ENCODE measurements at regions not wholly inside any gene's neighbourhood (a gene's known extent, or its start where the extent isn't known, plus 50 kb on each side); places are given as distances from the start of the nearest gene placed in this dataset.

GRCh38 chr7:37508118-37508517, 59.5 kb upstream of the ELMO1 start:
- DNase-seq (ENCODE audit: low spot score), result no peak
- Mint-ChIP-seq H3K27ac (no peak overlapping the region), H3K4me1 (peaks cover 6% of the 10 kb centered on the region), H3K4me3 (no peak overlapping the region), H3K36me3 (ENCODE audit: low read depth) (no peaks in the 10 kb centered on the region), H3K27me3 (ENCODE audit: insufficient read depth, low read depth, poor library complexity) (no peaks in the 10 kb centered on the region), H3K9me3 (no peaks in the 10 kb centered on the region)
- Histone ChIP-seq H3K27ac (ENCODE audit: low read depth) (no peak overlapping the region), H3K4me3 (no peak overlapping the region), H4K20me1 (replicated peaks; ENCODE audit: insufficient read depth) (no peaks in the 10 kb centered on the region), H3K9me2 (ENCODE audit: insufficient read depth) (no peaks in the 10 kb centered on the region), H3K36me3 (ENCODE audit: insufficient read depth) (no peaks in the 10 kb centered on the region), H3K4me2 (no peak overlapping the region), H3K4me1 (ENCODE audit: insufficient read depth) (no peaks in the 10 kb centered on the region), H3K79me2 (replicated peaks; ENCODE audit: insufficient read depth) (no peaks in the 10 kb centered on the region), H3K27me3 (ENCODE audit: insufficient read depth) (no peaks in the 10 kb centered on the region), H3F3A (replicated peaks; ENCODE audit: low read depth) (no peaks in the 10 kb centered on the region), H2AFZ (peak overlapping the region; percentile 57; the same call in 1 of the 2 replicates)
- no peak for ATAC-seq
- no peak for TF ChIP-seq JUNB (IDR thresholded peaks at IDR 0.05; ENCODE audit: unreplicated experiment)
- no peak for TF ChIP-seq CREB1 (CRISPR knock-in tag; IDR thresholded peaks at IDR 0.05; ENCODE audit: low read depth)
- TF ChIP-seq POLR2AphosphoS5 (IDR thresholded peaks at IDR 0.05; ENCODE audit: low read depth), result no peak
- TF ChIP-seq, protein P1, sequence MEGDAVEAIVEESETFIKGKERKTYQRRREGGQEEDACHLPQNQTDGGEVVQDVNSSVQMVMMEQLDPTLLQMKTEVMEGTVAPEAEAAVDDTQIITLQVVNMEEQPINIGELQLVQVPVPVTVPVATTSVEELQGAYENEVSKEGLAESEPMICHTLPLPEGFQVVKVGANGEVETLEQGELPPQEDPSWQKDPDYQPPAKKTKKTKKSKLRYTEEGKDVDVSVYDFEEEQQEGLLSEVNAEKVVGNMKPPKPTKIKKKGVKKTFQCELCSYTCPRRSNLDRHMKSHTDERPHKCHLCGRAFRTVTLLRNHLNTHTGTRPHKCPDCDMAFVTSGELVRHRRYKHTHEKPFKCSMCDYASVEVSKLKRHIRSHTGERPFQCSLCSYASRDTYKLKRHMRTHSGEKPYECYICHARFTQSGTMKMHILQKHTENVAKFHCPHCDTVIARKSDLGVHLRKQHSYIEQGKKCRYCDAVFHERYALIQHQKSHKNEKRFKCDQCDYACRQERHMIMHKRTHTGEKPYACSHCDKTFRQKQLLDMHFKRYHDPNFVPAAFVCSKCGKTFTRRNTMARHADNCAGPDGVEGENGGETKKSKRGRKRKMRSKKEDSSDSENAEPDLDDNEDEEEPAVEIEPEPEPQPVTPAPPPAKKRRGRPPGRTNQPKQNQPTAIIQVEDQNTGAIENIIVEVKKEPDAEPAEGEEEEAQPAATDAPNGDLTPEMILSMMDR (conservative IDR thresholded peaks at IDR 0.05; ENCODE audit: low read depth in 2 of 2), result no peak
- no peak for TF ChIP-seq ETS1 (IDR thresholded peaks at IDR 0.05)
- TF ChIP-seq NANOG (IDR thresholded peaks at IDR 0.05; ENCODE audit: borderline replicate concordance), result no peak
- TF ChIP-seq EZH2phosphoT487 (IDR thresholded peaks at IDR 0.05; ENCODE audit: unreplicated experiment), result no peak
- no peak for TF ChIP-seq REST (IDR thresholded peaks at IDR 0.05; ENCODE audit: unreplicated experiment)
- no peak for TF ChIP-seq STAT1 (IDR thresholded peaks at IDR 0.05; ENCODE audit: unreplicated experiment)
- no peak for TF ChIP-seq ZNF114 (CRISPR knock-in tag; IDR thresholded peaks at IDR 0.05)
- TF ChIP-seq, protein P2, sequence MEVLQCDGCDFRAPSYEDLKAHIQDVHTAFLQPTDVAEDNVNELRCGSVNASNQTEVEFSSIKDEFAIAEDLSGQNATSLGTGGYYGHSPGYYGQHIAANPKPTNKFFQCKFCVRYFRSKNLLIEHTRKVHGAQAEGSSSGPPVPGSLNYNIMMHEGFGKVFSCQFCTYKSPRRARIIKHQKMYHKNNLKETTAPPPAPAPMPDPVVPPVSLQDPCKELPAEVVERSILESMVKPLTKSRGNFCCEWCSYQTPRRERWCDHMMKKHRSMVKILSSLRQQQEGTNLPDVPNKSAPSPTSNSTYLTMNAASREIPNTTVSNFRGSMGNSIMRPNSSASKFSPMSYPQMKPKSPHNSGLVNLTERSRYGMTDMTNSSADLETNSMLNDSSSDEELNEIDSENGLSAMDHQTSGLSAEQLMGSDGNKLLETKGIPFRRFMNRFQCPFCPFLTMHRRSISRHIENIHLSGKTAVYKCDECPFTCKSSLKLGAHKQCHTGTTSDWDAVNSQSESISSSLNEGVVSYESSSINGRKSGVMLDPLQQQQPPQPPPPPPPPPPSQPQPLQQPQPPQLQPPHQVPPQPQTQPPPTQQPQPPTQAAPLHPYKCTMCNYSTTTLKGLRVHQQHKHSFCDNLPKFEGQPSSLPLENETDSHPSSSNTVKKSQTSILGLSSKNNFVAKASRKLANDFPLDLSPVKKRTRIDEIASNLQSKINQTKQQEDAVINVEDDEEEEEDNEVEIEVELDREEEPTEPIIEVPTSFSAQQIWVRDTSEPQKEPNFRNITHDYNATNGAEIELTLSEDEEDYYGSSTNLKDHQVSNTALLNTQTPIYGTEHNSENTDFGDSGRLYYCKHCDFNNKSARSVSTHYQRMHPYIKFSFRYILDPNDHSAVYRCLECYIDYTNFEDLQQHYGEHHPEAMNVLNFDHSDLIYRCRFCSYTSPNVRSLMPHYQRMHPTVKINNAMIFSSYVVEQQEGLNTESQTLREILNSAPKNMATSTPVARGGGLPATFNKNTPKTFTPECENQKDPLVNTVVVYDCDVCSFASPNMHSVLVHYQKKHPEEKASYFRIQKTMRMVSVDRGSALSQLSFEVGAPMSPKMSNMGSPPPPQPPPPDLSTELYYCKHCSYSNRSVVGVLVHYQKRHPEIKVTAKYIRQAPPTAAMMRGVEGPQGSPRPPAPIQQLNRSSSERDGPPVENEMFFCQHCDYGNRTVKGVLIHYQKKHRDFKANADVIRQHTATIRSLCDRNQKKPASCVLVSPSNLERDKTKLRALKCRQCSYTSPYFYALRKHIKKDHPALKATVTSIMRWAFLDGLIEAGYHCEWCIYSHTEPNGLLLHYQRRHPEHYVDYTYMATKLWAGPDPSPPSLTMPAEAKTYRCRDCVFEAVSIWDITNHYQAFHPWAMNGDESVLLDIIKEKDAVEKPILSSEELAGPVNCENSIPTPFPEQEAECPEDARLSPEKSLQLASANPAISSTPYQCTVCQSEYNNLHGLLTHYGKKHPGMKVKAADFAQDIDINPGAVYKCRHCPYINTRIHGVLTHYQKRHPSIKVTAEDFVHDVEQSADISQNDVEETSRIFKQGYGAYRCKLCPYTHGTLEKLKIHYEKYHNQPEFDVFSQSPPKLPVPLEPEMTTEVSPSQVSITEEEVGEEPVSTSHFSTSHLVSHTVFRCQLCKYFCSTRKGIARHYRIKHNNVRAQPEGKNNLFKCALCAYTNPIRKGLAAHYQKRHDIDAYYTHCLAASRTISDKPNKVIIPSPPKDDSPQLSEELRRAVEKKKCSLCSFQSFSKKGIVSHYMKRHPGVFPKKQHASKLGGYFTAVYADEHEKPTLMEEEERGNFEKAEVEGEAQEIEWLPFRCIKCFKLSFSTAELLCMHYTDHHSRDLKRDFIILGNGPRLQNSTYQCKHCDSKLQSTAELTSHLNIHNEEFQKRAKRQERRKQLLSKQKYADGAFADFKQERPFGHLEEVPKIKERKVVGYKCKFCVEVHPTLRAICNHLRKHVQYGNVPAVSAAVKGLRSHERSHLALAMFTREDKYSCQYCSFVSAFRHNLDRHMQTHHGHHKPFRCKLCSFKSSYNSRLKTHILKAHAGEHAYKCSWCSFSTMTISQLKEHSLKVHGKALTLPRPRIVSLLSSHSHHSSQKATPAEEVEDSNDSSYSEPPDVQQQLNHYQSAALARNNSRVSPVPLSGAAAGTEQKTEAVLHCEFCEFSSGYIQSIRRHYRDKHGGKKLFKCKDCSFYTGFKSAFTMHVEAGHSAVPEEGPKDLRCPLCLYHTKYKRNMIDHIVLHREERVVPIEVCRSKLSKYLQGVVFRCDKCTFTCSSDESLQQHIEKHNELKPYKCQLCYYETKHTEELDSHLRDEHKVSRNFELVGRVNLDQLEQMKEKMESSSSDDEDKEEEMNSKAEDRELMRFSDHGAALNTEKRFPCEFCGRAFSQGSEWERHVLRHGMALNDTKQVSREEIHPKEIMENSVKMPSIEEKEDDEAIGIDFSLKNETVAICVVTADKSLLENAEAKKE (CRISPR knock-in tag; IDR thresholded peaks at IDR 0.05), result no peak
- no peak for TF ChIP-seq ZNF331 (CRISPR knock-in tag; IDR thresholded peaks at IDR 0.05; ENCODE audit: low read depth)
- TF ChIP-seq EZH2 (IDR thresholded peaks at IDR 0.05; ENCODE audit: low read depth, unreplicated experiment), result no peak
